ENCODE measurements at regions not wholly inside any gene's neighbourhood (a gene's known extent, or its start where the extent isn't known, plus 50 kb on each side); places are given as distances from the start of the nearest gene placed in this dataset.

DNA sequence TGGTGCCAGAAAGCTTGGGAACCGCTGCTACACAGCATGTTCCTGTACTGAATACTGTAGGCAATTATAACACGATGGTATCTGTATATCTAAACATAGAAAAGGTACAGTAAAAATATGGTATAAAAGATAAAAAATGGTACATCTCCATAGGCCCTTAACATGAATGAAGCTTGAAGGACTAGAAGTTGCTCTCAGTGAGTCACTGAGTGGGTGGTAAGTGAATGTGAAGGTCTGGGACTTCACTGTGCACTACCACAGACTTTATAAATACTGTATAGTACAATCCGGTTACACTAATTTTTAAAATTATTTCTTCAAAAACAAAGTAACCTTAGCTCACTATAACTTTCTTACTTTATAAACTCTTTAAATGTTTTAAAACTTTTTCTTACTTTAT, 819.9 kb upstream of the GRAMD2B start:
- TF ChIP-seq CTCF (IDR thresholded peaks at IDR 0.05) = no peak
- no peak for TF ChIP-seq POLR2A (IDR thresholded peaks at IDR 0.05; ENCODE audit: low read depth)
- no peak for TF ChIP-seq EP300 (IDR thresholded peaks at IDR 0.05)
- no peak for TF ChIP-seq POLR2AphosphoS5 (IDR thresholded peaks at IDR 0.05)

All from esophagus muscularis mucosa (tissue), 4 donors.